HG02852 (cell line): ENCODE measurements at regions not wholly inside any gene's neighbourhood (a gene's known extent, or its start where the extent isn't known, plus 50 kb on each side); places are given as distances from the start of the nearest gene placed in this dataset.
A peak's percentile ranks its signal among the peaks of the same experiment; 100 is the strongest.
"Not testable (repeated sequence)": the region's sequence is repeated elsewhere in the genome, so short reads cannot be mapped to it uniquely, and the experiment has no call there.

Source experiments
- ATAC-seq: cut with Tn5 transposase; IDR thresholded peaks from one replicate; pipeline ENCODE4 v1.9.1; 2021; ENCODE audit warnings: mild to moderate bottlenecking, moderate library complexity; ENCODE audit not compliant: unreplicated experiment

DNA sequence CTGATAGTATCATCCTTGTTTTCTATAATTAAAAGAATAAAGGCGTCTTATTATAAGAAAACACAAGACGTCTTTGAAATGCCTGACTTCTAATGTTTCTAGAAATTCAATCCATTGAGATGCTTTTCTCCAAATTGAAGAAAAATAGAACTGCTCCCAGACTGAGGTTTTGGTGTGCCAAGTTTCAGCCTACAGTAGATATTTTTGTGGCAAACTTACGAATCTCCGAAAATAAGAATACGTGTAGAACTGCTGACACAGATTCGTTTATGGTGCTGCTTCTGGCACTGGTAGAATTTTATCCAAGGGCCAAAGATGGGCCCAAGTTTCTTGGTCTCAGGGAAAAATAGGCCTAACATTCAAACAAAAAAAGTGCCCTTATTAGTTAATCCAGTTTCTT lies 554.5 kb upstream of the NR5A2 start:
- ATAC-seq: no peak

DNA sequence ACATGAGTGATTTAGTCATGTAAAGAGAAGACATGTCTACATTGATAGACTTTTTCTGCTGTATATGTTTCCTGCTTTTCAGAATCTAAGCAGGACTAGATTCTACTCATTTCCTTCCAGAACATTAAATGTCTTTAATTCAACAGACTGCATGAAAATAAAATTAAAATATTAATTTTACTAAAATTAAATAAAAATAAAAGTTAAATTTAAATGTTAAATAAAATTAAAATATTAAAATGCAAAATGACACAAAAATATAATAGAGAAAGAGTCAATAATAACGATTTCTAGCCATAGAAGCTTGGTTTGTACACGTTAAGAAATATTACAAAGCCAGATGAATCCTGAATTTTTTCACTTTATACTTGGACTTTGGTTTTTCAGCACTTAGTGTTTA lies 552.8 kb upstream of the NR5A2 start:
- no peak for ATAC-seq

DNA sequence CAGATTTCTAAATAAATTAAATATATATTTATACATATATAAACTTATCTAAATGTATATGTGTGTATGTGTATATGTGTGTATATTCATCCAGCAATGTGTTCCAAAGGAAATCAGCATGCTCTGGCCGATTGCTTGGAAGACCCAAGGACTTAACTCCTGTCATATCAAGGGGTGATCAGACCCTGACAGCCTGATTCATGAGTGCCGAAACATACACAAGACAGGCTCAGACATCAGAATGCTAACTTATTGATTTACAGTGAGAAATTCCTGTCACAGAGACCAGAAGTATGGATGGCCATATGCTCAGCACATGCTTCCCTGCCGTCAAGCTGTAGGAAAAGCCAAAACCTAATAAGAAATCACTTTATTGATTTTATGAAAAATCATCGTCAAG lies 545.1 kb upstream of the NR5A2 start:
- ATAC-seq: no peak

DNA sequence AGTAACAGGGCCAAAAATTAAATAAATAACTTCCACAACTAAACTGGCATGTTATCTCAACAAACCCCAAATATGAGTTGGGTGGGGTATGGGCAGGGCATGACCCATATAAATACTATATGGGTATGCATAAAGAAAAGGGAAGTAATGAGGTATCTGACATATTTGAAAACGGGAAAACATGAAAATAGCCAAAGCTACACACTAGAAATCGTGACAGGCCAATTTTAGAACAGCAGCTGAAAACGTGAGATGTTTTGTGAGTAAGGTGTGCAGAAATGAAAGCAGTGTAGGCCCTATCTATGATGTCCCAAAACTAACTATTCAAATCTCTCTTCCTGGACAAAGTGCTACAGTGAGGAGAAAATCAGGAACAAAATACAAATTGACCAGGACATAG lies 537.9 kb upstream of the NR5A2 start:
- ATAC-seq: peak; percentile 51

DNA sequence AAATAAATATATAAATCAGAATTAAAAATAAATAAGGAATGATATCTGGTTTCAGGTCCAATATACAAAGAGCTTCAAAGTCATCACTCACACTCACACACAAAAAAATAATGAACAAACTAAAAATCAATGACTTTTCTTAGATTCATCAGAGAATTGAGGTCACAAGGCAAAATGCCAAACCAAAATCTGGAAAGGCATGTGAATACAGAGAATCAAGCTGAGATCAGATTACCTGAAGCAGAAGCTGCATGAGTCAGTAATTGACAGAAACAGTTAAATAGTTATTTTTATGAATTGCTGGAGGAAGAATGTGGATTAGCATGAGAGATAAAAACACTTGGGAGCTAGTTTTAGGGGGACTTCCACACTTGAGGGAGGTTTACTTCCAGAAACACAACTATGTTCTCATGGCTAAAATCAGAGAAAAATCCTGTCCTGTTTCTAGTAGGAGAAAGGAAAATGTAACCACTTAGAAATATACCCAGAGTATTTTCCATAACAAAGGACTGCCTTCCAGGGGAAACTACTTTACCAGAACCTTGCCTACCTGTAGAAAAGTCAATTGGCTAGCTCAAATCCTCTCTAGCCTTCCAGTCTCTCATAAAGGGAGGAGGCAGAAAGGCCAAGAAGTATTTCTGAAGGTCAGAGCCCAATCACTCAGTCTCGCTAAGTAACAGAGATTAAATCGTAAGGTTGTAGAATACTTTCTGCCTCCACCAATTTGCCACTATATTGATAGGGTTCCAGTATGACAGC lies 536.6 kb upstream of the NR5A2 start:
- ATAC-seq: no peak

DNA sequence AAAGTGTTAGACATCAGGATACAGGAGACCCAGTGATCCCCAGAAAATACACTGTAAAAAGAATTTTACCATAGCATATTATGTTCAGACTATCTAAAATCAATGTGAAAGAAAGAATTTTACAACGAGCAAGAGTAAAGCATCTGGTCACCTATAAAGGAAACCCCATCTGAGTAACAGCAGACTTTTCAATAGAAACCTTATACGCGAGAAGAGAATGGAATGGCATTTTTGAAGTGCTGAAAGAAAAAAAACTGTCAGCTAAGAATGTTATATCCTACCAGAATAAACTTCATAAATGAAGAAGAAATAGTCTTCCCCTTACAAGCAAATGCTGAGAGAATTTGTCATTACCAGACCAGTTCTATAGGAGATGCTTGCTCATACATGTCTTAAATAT lies 532.1 kb upstream of the NR5A2 start:
- ATAC-seq: no peak

DNA sequence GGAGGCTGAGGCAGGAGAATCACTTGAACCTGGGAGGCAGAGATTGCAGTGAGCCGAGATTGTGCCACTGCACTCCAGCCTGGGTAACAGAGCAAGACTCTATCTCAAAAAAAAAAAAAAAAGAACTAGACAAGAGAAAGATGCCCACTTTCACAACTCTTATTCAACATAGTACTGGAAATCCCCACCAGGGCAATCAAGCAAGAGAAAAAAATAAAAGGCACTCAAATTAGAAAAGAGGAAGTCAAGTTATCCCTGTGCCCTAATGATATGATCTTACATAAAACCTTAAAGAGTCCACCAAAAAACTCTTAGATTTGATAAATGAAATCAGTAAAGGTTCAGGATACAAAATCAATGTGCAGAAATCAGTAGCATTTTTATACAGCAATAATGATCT lies 528.7 kb upstream of the NR5A2 start:
- peak; percentile 40 for ATAC-seq

DNA sequence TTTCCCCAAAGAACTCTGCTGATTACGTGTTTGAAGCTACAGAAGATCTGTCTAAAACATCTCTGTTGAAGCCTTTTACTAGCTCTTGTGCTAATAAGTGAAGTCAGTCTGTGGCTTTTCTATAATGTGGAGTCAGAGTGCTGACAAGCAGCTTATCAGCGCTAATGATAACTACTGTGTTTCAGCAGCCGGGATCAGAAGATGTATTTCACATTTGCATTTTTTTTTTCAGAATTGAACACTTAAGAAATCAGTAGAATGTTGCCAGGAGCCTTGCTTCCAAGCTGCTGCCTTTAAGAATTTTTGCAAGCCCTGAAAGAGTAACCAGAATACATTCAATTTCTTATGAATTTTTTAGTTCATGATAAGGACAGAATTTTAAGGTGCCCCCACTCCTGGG lies 519.4 kb upstream of the NR5A2 start:
- ATAC-seq: no peak

DNA sequence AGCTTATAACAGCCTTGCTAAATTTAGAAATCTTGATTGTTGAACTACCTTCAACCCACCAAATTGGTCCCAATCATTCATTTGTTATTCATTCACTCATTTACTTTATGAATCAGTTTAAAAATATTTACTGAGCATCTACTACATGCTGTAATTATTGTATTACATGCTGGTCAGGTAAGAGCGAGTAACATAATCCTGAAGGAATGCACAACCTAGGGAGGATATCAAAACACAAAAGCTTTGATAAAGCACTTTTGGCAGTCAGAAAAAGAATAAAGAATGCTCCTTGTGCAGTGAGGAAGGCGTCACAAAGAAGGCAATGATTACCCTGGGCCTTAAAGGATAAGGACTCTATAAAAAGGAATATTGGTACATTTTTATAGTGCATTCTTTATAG lies 518.9 kb upstream of the NR5A2 start:
- ATAC-seq: no peak

DNA sequence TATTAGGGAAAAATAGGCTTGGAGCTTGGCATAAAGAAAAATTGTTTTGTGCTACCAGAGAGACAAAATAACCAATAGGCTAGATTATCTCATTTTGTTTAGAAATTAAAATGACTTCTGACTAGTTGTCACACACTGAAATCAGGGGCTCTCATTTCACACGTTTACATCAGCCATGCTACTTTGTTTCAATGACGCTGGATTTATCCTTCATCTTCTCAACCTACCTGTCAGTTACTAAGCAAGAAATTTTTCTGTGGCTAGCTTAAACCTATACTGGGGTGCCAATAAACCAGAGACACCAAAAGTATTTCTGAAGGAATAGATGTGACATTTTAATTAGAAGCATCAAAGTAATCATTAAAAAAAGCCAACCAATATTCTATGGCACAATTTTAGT lies 518.1 kb upstream of the NR5A2 start:
- ATAC-seq: no peak

DNA sequence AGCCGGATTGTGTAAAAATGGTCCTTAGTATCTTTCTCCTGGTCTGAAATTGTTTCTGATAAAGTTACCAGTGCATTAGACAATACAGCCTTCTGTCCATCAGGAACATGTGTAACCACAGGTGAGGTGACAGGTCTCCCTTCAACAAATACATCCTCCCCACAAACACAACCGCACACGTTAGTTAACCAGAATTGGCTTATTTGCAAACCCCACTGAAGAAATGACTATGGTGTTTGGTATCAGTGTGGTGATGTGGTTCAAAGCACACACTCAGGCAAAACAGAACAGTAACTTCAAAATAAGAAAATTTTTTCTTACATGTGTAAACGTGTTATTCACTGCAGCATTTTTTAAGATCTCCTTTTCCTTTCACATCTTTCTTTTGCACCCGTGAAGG lies 517.2 kb upstream of the NR5A2 start:
- peak; percentile 94 for ATAC-seq

DNA sequence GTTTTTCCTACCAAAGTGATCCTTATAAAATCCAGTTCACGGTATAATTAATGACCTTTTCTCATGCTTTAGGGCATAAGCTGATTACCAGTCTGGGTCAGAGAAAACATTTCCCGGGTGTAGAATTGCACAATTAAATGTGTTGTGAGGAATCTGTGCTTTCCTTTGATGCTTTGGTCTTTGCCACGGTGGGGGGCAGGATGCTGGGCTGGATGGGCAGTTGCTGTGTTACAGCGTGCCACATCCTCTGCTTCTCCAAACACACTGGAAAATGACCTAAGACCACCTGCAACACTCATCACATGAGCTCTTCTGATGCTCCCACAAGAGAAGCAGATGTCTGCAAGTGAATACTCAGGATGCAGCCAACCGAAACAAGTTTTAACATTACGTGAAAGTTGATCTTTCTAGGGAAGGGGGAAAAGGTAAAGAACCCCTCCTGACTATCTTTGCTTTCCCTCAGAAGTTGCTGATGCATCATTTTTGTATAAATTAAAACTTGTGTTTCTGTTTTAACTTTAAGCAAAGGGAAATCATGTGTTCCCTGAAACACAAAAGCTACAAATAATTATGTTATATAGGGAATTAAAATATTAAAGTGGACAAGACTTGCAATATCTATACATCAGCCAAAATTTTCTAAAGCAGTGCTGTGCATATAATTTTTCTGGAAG lies 515.3 kb upstream of the NR5A2 start:
- no peak for ATAC-seq

DNA sequence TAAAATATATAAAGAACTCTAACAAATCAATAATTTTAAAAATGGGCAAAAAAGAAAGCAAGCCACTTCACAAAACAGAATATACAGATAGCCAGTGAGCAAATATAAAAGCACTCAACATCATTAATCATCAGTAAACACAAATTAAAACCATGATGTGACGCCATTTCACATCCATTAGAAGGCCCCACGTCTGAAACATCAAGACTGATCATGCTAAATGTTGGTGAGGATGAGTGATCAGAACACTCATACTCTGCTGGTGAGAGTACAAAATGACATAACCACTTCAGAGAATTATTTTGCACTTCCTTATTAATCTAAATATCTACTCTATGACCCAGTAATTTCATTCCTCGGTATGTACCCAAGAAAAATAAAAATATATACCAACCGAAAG lies 512.2 kb upstream of the NR5A2 start:
- no peak for ATAC-seq

DNA sequence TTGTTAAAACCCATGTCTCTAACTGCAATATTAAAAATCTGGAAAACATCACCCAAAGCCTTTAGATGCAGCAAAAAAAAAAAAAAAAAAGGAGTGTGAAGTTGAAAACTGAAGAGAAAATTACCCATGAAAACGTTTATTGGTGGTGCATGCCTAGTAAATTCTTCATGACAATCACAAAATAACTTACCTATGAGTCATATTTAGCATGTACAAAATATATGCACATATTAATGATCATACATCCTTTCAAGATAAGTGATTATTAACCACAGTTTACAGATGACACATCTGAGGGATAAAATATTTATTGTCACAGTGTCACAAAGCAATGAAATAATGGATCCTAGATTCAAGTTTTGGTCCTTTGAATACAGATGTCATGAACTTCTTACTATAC lies 505.2 kb upstream of the NR5A2 start:
- no peak for ATAC-seq

DNA sequence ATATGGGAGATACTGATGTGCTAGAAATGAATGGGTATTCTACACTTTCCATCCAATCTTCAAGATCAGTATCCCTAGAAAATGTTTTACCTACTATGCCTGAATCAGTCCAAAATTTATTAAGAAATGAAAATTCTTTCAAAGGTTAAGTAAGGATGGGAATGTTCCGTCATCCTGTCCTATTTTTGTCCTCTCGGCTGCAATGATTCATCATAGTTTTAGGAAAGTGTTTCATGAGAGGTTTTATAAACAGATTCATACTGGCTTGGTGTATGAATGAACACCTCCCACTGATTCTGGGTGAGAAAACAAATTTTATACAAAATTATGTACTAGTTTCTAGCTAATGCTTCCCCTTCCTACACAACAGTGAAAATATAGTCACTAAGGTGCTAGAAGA lies 504.6 kb upstream of the NR5A2 start:
- no peak for ATAC-seq

DNA sequence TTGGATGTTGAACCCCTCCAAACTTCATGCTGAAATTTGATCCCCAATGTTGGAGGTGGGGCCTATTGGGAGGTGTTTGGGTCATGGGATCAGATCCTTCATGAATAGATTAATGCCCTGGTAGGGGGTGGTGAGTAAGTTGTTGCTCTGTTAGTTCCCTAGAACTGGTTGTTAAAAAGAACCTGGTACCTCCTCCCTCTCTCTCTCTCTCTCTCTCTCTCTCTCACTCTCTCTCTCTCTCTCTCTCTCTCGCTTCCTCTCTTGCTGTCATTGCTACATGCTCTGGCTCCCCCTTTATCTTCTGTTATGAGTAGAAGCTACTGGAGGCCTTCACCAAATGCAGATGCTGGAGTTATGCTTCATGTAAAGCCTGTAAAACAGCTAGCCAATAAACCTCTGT lies 498.2 kb upstream of the NR5A2 start:
- no peak for ATAC-seq

DNA sequence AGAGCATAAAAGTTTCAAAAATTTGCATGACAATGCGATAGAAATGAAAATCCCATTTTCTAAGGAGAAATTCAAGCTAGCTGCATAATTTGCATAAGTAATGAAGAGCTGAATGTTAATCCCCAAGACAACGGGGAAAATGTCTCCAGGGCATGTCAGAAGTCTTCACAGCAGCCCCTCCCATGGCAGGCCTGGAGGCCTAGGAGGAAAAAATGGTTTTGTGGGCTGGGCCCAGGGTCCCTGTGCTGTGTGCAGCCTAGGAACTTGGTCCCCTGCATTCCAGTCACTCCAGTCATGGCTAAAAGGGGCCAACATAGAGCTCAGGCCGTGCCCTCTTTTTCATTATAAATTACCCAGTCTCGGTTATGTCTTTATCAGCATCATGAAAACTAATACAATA lies 494.1 kb upstream of the NR5A2 start:
- not testable (repeated sequence) for ATAC-seq

DNA sequence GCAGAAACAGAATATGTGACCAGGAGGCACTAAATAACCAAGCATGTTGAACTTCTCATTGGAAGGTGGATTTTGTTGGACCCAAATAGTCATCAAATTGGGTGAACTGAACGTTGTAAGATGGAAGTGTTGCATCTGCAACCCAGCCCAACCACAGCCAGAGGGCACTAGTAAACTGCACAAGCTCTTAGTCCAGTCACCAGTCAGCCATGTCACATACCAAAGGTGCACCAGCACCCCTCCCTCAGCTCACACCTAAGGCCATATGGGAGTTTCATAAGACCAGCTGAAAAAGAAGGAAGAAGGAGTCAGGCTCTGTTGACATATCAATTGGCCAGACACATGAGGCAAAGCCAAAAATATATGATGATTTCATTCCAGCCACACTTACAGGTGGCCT lies 481.7 kb upstream of the NR5A2 start:
- ATAC-seq: no peak

DNA sequence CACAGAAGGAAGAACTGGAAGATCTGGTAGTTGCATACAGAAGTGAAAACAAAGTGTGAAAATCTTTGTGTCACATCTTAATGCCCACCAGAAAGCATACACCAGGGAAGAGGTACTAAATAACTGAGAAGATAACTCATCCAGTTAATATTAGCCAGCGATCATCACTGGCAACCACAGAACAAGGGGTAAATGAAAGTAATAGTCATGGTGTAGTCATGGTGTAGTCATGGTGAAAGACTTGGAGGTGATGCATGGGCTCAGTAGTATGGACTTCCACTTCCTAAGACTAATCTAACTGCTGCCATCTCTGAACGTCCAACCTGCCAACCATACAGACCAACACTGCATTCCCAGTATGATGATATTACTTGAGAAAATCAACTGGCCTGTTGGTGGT lies 481.2 kb upstream of the NR5A2 start:
- no peak for ATAC-seq

DNA sequence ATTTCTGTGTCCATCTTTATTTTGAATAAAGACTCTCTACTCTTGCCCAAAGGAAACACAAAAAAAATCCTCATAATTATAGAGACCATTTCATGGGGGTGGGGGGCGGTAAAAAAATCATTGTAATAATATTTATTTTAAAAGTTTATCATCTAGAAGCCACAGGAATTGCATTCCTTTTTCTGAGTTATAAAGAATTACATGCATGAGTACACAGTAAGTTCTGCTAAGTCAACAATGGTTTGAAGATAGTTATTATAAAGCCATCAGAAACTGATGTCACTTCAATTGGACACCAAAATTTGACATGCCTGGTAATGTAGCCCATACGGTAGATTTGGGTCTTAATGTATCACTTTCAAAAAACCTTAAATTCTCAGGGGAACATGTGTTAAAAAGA lies 478.1 kb upstream of the NR5A2 start:
- ATAC-seq: no peak

DNA sequence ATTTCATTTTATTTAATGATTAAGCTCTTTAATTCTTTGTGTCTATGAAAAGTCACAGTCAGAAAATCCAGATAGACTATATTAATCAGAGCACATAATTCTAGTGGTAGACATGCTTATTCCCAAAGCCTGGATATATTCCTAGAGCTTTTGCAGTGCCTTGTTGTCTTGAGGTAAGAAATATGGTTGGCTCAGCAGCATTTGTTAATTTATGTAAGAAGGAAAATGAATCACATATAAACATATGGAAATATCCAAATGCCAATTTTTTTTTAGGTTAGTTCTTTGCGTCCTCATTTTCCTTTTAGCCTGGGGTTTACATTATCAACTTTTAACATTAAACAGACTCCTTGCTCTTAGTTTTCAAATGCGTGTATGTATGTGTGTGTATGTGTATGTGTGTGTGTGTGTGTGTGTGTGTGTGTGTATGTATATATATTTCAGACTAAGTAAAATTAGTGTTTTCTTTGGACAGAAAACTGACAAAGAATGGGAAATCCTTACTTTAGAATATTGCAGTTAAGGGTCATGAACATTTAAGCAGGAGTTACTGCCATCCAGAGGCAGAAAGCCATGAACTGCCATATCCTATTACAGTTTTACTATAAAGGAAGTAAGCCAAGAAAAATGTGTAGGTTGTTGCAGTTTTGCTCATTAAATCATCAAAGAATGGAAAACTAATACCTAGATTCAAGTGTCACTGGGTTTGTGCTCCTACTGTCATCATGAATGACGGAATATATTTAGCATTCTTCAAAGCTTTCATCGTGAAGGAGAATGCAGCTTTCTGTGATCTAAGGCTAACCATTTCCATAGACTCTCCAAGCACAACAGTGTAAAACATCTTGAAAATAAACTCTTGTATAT lies 477.1 kb upstream of the NR5A2 start:
- no peak for ATAC-seq
